ENCODE measurements at regions not wholly inside any gene's neighbourhood (a gene's known extent, or its start where the extent isn't known, plus 50 kb on each side); places are given as distances from the start of the nearest gene placed in this dataset.

DNA sequence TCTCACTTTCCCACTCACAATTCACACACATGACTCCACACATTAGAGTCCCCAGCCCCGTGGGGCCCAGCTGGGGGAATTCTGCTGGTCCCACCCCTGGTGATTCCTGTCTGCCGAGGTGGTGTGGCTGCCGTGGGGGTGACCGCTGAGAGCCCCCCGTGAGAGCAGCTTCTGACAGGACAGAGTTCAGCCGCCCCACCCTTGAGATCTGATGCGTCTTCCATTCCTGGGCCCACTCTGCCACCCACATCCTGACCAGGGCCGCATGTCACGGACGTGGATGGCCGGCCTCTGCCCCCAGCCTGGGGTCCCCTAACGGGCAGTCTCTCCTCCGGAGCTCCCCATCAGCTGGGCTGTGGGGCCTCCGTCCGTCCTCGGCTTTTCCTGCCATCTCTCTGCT, 240.1 kb upstream of the PITRM1 start:
- POLR2A ChIA-PET = no interaction called here
- TF ChIP-seq ELF1 (IDR thresholded peaks at IDR 0.05) (no peak), GATA2 (CRISPR knock-in tag; IDR thresholded peaks at IDR 0.05) (no peak), RCOR1 (IDR thresholded peaks at IDR 0.05; ENCODE audit: low read length) (no peak), EZH2phosphoT487 (IDR thresholded peaks at IDR 0.05; ENCODE audit: borderline replicate concordance, low read depth) (no peak), POLR2AphosphoS5 (IDR thresholded peaks at IDR 0.05; ENCODE audit: low read depth, low read length) (no peak), SMC3 (IDR thresholded peaks at IDR 0.05; ENCODE audit: low read depth, low read length) (no peak), USF2 (IDR thresholded peaks at IDR 0.05; ENCODE audit: borderline replicate concordance, low read depth, low read length) (no peak), MXI1 (IDR thresholded peaks at IDR 0.05; ENCODE audit: low read depth, low read length) (no peak), JUND (IDR thresholded peaks at IDR 0.05) (no peak), NFIC (IDR thresholded peaks at IDR 0.05; ENCODE audit: borderline replicate concordance) (no peak), CTCF (IDR thresholded peaks at IDR 0.05) (no peak), FOXJ3 (CRISPR knock-in tag; IDR thresholded peaks at IDR 0.05) (no peak), USF1 (IDR thresholded peaks at IDR 0.05; ENCODE audit: borderline replicate concordance, low read depth) (no peak)
- TF ChIP-seq, protein P1, sequence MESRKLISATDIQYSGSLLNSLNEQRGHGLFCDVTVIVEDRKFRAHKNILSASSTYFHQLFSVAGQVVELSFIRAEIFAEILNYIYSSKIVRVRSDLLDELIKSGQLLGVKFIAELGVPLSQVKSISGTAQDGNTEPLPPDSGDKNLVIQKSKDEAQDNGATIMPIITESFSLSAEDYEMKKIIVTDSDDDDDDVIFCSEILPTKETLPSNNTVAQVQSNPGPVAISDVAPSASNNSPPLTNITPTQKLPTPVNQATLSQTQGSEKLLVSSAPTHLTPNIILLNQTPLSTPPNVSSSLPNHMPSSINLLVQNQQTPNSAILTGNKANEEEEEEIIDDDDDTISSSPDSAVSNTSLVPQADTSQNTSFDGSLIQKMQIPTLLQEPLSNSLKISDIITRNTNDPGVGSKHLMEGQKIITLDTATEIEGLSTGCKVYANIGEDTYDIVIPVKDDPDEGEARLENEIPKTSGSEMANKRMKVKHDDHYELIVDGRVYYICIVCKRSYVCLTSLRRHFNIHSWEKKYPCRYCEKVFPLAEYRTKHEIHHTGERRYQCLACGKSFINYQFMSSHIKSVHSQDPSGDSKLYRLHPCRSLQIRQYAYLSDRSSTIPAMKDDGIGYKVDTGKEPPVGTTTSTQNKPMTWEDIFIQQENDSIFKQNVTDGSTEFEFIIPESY (IDR thresholded peaks at IDR 0.05; ENCODE audit: borderline replicate concordance, low read depth) = no peak

More for the DNA sequence above, 240.1 kb upstream of the PITRM1 start:
- no peak overlapping the region for H3K27ac ChIP-seq (ENCODE audit: low read depth in 2 of 2, low read length in 1 of 2)
- H3K27me3 ChIP-seq (ENCODE audit: insufficient read depth) = no peaks in the 10 kb centered on the region
- H2AFZ ChIP-seq (ENCODE audit: low read depth) = no peak overlapping the region
- no peaks in the 10 kb centered on the region for H3K79me2 ChIP-seq (ENCODE audit: insufficient read depth)
- CTCF ChIA-PET = no interaction called here
- no peak for DNase-seq
- no peaks in the 10 kb centered on the region for H4K20me1 ChIP-seq (ENCODE audit: insufficient read depth)
- no peak overlapping the region for H3K4me2 ChIP-seq
- no peaks in the 10 kb centered on the region for H3F3A ChIP-seq (replicated peaks; ENCODE audit: insufficient read depth)
- no peak overlapping the region for H3K4me3 ChIP-seq (ENCODE audit: low read depth in 2 of 2, low read length in 1 of 2)
- H3K4me1 ChIP-seq (ENCODE audit: control insufficient read depth in 1 of 2, insufficient read depth in 2 of 2, low read depth in 1 of 2, low read length in 1 of 2) = no peaks in the 10 kb centered on the region; a peak in 1 of 4 replicates
- H3K9me2 ChIP-seq = no peaks in the 10 kb centered on the region
- H3K9ac ChIP-seq = no peak overlapping the region
- WGBS (ENCODE audit: low lambda C conversion rate) = 79% methylated on average over 12 of the region's 16 CpGs
- no peaks in the 10 kb centered on the region for H3K9me3 ChIP-seq
- no peaks in the 10 kb centered on the region for H3K36me3 ChIP-seq (replicated peaks in 1 of 2; ENCODE audit: control insufficient read depth in 1 of 2, insufficient read depth in 2 of 2, low read length in 1 of 2)

Measured in SK-N-SH (cell line).